ENCODE measurements at regions not wholly inside any gene's neighbourhood (a gene's known extent, or its start where the extent isn't known, plus 50 kb on each side); places are given as distances from the start of the nearest gene placed in this dataset.

- CTCF ChIA-PET: interaction anchor here (1.2 kb wide), 1 partner anchor 8 kb away, joined by 3 read pairs; no protein-coding TSS in a partner anchor
- in situ Hi-C loops (cut with MboI): no loop called here
- no peak for ATAC-seq
- no peaks in the 10 kb centered on the region for H4K20me1 ChIP-seq (ENCODE audit: control insufficient read depth, insufficient read depth)
- H3K4me3 ChIP-seq: no peak overlapping the region
- H3K4me1 ChIP-seq (ENCODE audit: control insufficient read depth, insufficient read depth, low read length): no peaks in the 10 kb centered on the region
- no TSS peak for BruUV-seq (replicated peaks)
- H2AFZ ChIP-seq (ENCODE audit: control insufficient read depth, low read depth, low read length): no peak overlapping the region
- H3K4me2 ChIP-seq (ENCODE audit: control insufficient read depth, insufficient read depth): no peak overlapping the region
- no peaks in the 10 kb centered on the region for H3K79me2 ChIP-seq (ENCODE audit: control insufficient read depth, insufficient read depth, low read length)
- no peaks in the 10 kb centered on the region for H3K9me3 ChIP-seq (replicated peaks; ENCODE audit: control insufficient read depth, insufficient read depth, low read length)
- H3K36me3 ChIP-seq (ENCODE audit: control insufficient read depth in 2 of 2, insufficient read depth in 2 of 2, low read length in 1 of 2): no peaks in the 10 kb centered on the region
- TF ChIP-seq MYB (IDR thresholded peaks at IDR 0.05; ENCODE audit: borderline replicate concordance, low read depth, low read length) (no peak), SIN3A (IDR thresholded peaks at IDR 0.05; ENCODE audit: low read depth, low read length) (no peak), SMAD5 (IDR thresholded peaks at IDR 0.05; ENCODE audit: low read depth) (no peak), MEF2B (IDR thresholded peaks at IDR 0.05; ENCODE audit: partially characterized antibody, poor library complexity, severe bottlenecking) (no peak), E2F4 (IDR thresholded peaks at IDR 0.05; ENCODE audit: low read depth, low read length) (no peak), POLR2AphosphoS2 (IDR thresholded peaks at IDR 0.05; ENCODE audit: low read depth, low read length) (no peak), CHD4 (IDR thresholded peaks at IDR 0.05) (no peak), RBBP5 (conservative IDR thresholded peaks at IDR 0.05) (no peak), BCL11A (IDR thresholded peaks at IDR 0.05; ENCODE audit: low read depth, low read length) (no peak), CUX1 (IDR thresholded peaks at IDR 0.05; ENCODE audit: insufficient replicate concordance, low read depth, low read length) (no peak), EED (IDR thresholded peaks at IDR 0.05; ENCODE audit: low read depth) (no peak), MAX (IDR thresholded peaks at IDR 0.05; ENCODE audit: low read depth, low read length) (no peak), HCFC1 (IDR thresholded peaks at IDR 0.05; ENCODE audit: low read length) (no peak), EP300 (IDR thresholded peaks at IDR 0.05; ENCODE audit: borderline replicate concordance in 1 of 2, control insufficient read depth in 1 of 2, low read depth in 2 of 2, low read length in 2 of 2) (no peak), FOXK2 (IDR thresholded peaks at IDR 0.05) (no peak), RAD51 (IDR thresholded peaks at IDR 0.05) (no peak), BRCA1 (IDR thresholded peaks at IDR 0.05; ENCODE audit: low read depth, low read length) (no peak)
- SMC1A ChIA-PET (ENCODE audit: uncharacterized antibody, unreplicated experiment): interaction anchor here (0.9 to 1.2 kb wide), 2 partner anchors 11 to 119 kb away, joined by 3 to 5 read pairs; no protein-coding TSS in a partner anchor
- RAD21 ChIA-PET (ENCODE audit: unreplicated experiment): no interaction called here
- no peak overlapping the region for H3K9ac ChIP-seq (ENCODE audit: control insufficient read depth, insufficient read depth, low read length)
- no peak for FAIRE-seq
- intact Hi-C loops (cut with micrococcal nuclease; ENCODE audit: unreplicated experiment): no loop called here
- 14% methylated on average over 5 of the region's 5 CpGs for WGBS (ENCODE audit: insufficient coverage, insufficient replicate concordance, low lambda C conversion rate, missing lambda C conversion rate)
- H3K27me3 ChIP-seq (replicated peaks in 1 of 2; ENCODE audit: control insufficient read depth in 2 of 2, insufficient read depth in 2 of 2, low read length in 1 of 2): no peaks in the 10 kb centered on the region
- no peak overlapping the region for H3K27ac ChIP-seq (ENCODE audit: control insufficient read depth, insufficient read depth)
- POLR2A ChIA-PET: no interaction called here
- DNase-seq (ENCODE audit: low read depth, low spot score): no peak
Measured at GRCh38 chr7:46224363-46224762, 303.3 kb upstream of the IGFBP3 start.
